Head of caudate nucleus (tissue), 42 donors: ENCODE measurements at regions not wholly inside any gene's neighbourhood (a gene's known extent, or its start where the extent isn't known, plus 50 kb on each side); places are given as distances from the start of the nearest gene placed in this dataset.
"Not testable (repeated sequence)": the region's sequence is repeated elsewhere in the genome, so short reads cannot be mapped to it uniquely, and the experiment has no call there.

Experiments used
- DNase-seq, 42 donors: peaks; one replicate each; pipeline versions ENCODE4 v3.0.0 to v3.0.0-alpha.2; 2020 to 2021; ENCODE audit warnings: mixed read lengths in 7 of 42
- intact Hi-C: fragments of 100-400 bp; cut with DNase I; formaldehyde crosslinking; loops from one replicate; pipeline ENCODE4 v1.15.0; 2022

- intact Hi-C loops: loop anchor here (10.0 kb wide), 1 partner anchor 68 kb away; no protein-coding TSS in a partner anchor
- DNase-seq: no peak
Measured at GRCh38 chr15:31433091-31433490, 106.5 kb downstream of the KLF13 start.

GRCh38 chr15:31433574-31433973, 106.9 kb downstream of the KLF13 start:
- intact Hi-C loops: loop anchor here (10.0 kb wide), 1 partner anchor 69 kb away; no protein-coding TSS in a partner anchor
- DNase-seq: no peak

GRCh38 chr15:31434275-31434587, 107.6 kb downstream of the KLF13 start:
- no peak for DNase-seq
- intact Hi-C loops: loop anchor here (2.0 to 10.0 kb wide), 2 partner anchors 69 to 219 kb away; no protein-coding TSS in a partner anchor

- intact Hi-C loops: loop anchor here (2.0 to 10.0 kb wide), 2 partner anchors 70 to 220 kb away; no protein-coding TSS in a partner anchor
- DNase-seq: peak in 3 of 42 donors; percentile 26 to 35 (median 28)
Measured at GRCh38 chr15:31434588-31435260, 108.1 kb downstream of the KLF13 start.

GRCh38 chr15:31435261-31435911, 108.8 kb downstream of the KLF13 start:
- intact Hi-C loops: loop anchor here (2.0 to 10.0 kb wide), 2 partner anchors 71 to 221 kb away; no protein-coding TSS in a partner anchor
- DNase-seq: peak; percentile 57 to 92 (median 79)

GRCh38 chr15:31435912-31436628, 109.4 kb downstream of the KLF13 start:
- no peak for DNase-seq
- intact Hi-C loops: loop anchor here (2.0 to 10.0 kb wide), 2 partner anchors 71 to 221 kb away; no protein-coding TSS in a partner anchor

- intact Hi-C loops: loop anchor here (10.0 kb wide), 1 partner anchor 73 kb away; no protein-coding TSS in a partner anchor
- no peak for DNase-seq
Measured at GRCh38 chr15:31437686-31438085, 111.1 kb downstream of the KLF13 start.

GRCh38 chr15:31438601-31439265, 112.1 kb downstream of the KLF13 start:
- no peak for DNase-seq
- intact Hi-C loops: loop anchor here (10.0 kb wide), 1 partner anchor 74 kb away; no protein-coding TSS in a partner anchor

- DNase-seq: no peak
- intact Hi-C loops: loop anchor here (10.0 kb wide), 1 partner anchor 75 kb away; no protein-coding TSS in a partner anchor
Measured at GRCh38 chr15:31439328-31439727, 112.7 kb downstream of the KLF13 start.

GRCh38 chr15:31440216-31440615, 113.6 kb downstream of the KLF13 start:
- intact Hi-C loops, DNase-seq: not testable (repeated sequence)

- peak in 36 of 42 donors; percentile 20 to 74 (median 52) for DNase-seq
- intact Hi-C loops: no loop called here
Measured at GRCh38 chr15:31440754-31441311, 114.2 kb downstream of the KLF13 start.

GRCh38 chr15:31442226-31442625, 115.6 kb downstream of the KLF13 start:
- DNase-seq: no peak
- intact Hi-C loops: no loop called here

- peak in 1 of 42 donors; percentile 22 for DNase-seq
- intact Hi-C loops: no loop called here
Measured at GRCh38 chr15:31442699-31443111, 116.1 kb downstream of the KLF13 start.

GRCh38 chr15:31444844-31445243, 118.2 kb downstream of the KLF13 start:
- DNase-seq: no peak
- intact Hi-C loops: no loop called here

- DNase-seq: peak in 1 of 42 donors; percentile 9
- intact Hi-C loops: no loop called here
Measured at GRCh38 chr15:31446546-31446945, 119.9 kb downstream of the KLF13 start.

GRCh38 chr15:31447931-31448634, 121.4 kb downstream of the KLF13 start:
- no peak for DNase-seq
- intact Hi-C loops: no loop called here

- intact Hi-C loops: no loop called here
- DNase-seq: peak in 2 of 42 donors; percentile 17
Measured at GRCh38 chr15:31448635-31448979, 122.0 kb downstream of the KLF13 start.
